ENCODE measurements at regions not wholly inside any gene's neighbourhood (a gene's known extent, or its start where the extent isn't known, plus 50 kb on each side); places are given as distances from the start of the nearest gene placed in this dataset.

GRCh38 chr3:25090698-25091453 is 337.2 kb upstream of the RARB start:
- TF ChIP-seq, protein P1, sequence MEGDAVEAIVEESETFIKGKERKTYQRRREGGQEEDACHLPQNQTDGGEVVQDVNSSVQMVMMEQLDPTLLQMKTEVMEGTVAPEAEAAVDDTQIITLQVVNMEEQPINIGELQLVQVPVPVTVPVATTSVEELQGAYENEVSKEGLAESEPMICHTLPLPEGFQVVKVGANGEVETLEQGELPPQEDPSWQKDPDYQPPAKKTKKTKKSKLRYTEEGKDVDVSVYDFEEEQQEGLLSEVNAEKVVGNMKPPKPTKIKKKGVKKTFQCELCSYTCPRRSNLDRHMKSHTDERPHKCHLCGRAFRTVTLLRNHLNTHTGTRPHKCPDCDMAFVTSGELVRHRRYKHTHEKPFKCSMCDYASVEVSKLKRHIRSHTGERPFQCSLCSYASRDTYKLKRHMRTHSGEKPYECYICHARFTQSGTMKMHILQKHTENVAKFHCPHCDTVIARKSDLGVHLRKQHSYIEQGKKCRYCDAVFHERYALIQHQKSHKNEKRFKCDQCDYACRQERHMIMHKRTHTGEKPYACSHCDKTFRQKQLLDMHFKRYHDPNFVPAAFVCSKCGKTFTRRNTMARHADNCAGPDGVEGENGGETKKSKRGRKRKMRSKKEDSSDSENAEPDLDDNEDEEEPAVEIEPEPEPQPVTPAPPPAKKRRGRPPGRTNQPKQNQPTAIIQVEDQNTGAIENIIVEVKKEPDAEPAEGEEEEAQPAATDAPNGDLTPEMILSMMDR (IDR thresholded peaks at IDR 0.05), result no peak
- no peak for TF ChIP-seq POLR2A (IDR thresholded peaks at IDR 0.05)
